DND-41 (cell line): ENCODE measurements at regions not wholly inside any gene's neighbourhood (a gene's known extent, or its start where the extent isn't known, plus 50 kb on each side); places are given as distances from the start of the nearest gene placed in this dataset.

Source experiments
- ATAC-seq: fragments of 200-7000 bp; cut with Tn5 transposase; 3 replicates; pipeline ENCODE4 v1.9.1; 2021; ENCODE audit warnings: low read depth; ENCODE audit not compliant: insufficient read depth
- DNase-seq: peaks from one replicate; pipeline ENCODE4 v3.0.0-alpha.2; 2020
- H2AFZ ChIP-seq: 2 replicates; pipeline ENCODE4 v1.6.0; 2012; ENCODE audit warnings: low read depth, low read length
- H3K27ac ChIP-seq: 2 replicates; pipeline ENCODE4 v1.5.1; 2012; ENCODE audit warnings: low read length, inconsistent platforms
- H3K27me3 ChIP-seq: fragments of 200-600 bp; sonication (generic); 2 replicates; pipeline ENCODE4 v1.6.0; 2012; ENCODE audit warnings: low read length, mild to moderate bottlenecking, inconsistent platforms; ENCODE audit not compliant: insufficient read depth, poor library complexity
- H3K36me3 ChIP-seq: 2 replicates; pipeline ENCODE4 v1.5.1; 2012; ENCODE audit warnings: low read length, inconsistent platforms; ENCODE audit not compliant: insufficient read depth
- H3K4me1 ChIP-seq: 2 replicates; pipeline ENCODE4 v1.5.1; 2012; ENCODE audit warnings: mild to moderate bottlenecking, low read length; ENCODE audit not compliant: insufficient read depth
- H3K4me2 ChIP-seq: 2 replicates; pipeline ENCODE4 v1.6.0; 2012; ENCODE audit warnings: mild to moderate bottlenecking, moderate library complexity, low read length, inconsistent platforms; ENCODE audit not compliant: insufficient read depth
- H3K4me3 ChIP-seq, 2 experiments: fragments of 200-600 bp in 1 of 2; shearing (Covaris generic) in 1 of 2; 2 replicates each; pipeline ENCODE4 v1.5.1; 2012 to 2016; ENCODE audit warnings: inconsistent platforms in 2 of 2, low read length in 2 of 2, mild to moderate bottlenecking in 2 of 2, low read depth in 1 of 2, moderate library complexity in 1 of 2
- H3K79me2 ChIP-seq: 2 replicates; pipeline ENCODE4 v1.6.0; 2012; ENCODE audit warnings: low read length, inconsistent platforms; ENCODE audit not compliant: insufficient read depth
- H3K9ac ChIP-seq: 2 replicates; pipeline ENCODE4 v1.6.0; 2012; ENCODE audit warnings: low read depth, mild to moderate bottlenecking, inconsistent platforms, low read length, moderate library complexity
- H3K9me3 ChIP-seq: 2 replicates; pipeline ENCODE4 v1.5.1; 2012; ENCODE audit warnings: low read length, moderate library complexity, mild to moderate bottlenecking, inconsistent platforms; ENCODE audit not compliant: insufficient read depth, severe bottlenecking
- H4K20me1 ChIP-seq: 2 replicates; pipeline ENCODE4 v1.6.0; 2012; ENCODE audit warnings: low read length; ENCODE audit not compliant: insufficient read depth
- CTCF ChIP-seq: IDR thresholded peaks from 2 replicates; pipeline ENCODE4 v1.5.1; 2012; ENCODE audit warnings: borderline replicate concordance, low read length, moderate library complexity, mild to moderate bottlenecking; ENCODE audit not compliant: poor library complexity, severe bottlenecking; ENCODE audit errors: extremely low read depth
- EZH2 ChIP-seq: IDR thresholded peaks from 3 replicates; pipeline ENCODE4 v1.6.1; 2012; ENCODE audit warnings: borderline replicate concordance, low read depth, mild to moderate bottlenecking, moderate library complexity, low read length, inconsistent platforms; ENCODE audit not compliant: severe bottlenecking

- no peaks in the 10 kb centered on the region for H3K79me2 ChIP-seq
- H2AFZ ChIP-seq = no peak overlapping the region; the same call in 1 of the 2 replicates
- H3K4me3 ChIP-seq = no peak overlapping the region
- H3K9me3 ChIP-seq = no peaks in the 10 kb centered on the region
- H3K27me3 ChIP-seq = no peaks in the 10 kb centered on the region
- H3K27ac ChIP-seq = no peak overlapping the region
- no peaks in the 10 kb centered on the region for H3K4me1 ChIP-seq
- no peak for DNase-seq
- no peak overlapping the region for H3K4me2 ChIP-seq
- H3K9ac ChIP-seq = no peak overlapping the region
- no peaks in the 10 kb centered on the region for H4K20me1 ChIP-seq
- TF ChIP-seq EZH2 (no peak), CTCF (no peak)
- H3K36me3 ChIP-seq = no peaks in the 10 kb centered on the region
- no peak for ATAC-seq
These were observed 450.3 kb downstream of the RMST start for GRCh38 chr12:97912943-97913342.

DNA sequence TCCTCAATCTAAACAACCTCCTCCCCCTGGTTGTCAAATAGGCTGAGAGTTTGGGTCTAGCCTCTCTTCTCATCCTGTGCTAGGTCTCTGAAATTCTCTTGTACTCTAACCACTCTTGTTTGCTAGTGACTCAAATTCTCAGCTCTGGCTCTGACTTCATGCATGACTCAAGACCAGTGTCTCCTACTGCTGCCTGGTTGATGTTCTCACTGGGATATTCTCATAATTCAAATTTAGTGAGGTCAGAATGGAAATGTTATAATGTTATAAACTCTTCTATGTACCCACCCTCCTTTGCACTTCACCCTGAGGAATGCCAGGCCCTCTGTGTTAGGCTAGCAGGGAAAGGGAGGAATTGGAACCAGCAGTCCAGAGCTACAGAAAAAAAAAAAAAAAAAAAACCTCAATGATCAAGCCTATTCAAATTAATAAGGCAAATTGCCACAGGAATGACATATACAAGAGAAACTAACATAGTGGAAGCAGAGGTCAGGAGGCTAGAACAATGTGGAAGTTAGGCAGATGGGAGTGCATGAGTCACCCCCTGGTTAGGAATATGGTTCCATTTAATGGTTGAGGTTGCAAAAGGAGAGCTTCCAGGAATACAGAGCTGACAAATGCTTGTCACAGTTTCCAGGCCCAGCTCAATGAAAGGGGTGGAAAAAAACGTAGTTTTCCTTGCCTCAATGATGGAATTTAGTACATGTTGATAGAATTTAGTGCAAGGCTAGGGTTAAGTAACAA, 459.5 kb downstream of the RMST start:
- Histone ChIP-seq H3K4me3 (no peak overlapping the region), H3K27ac (no peak overlapping the region), H4K20me1 (no peaks in the 10 kb centered on the region), H3K4me1 (no peaks in the 10 kb centered on the region), H3K36me3 (no peaks in the 10 kb centered on the region), H3K4me2 (no peak overlapping the region), H3K9me3 (no peaks in the 10 kb centered on the region), H2AFZ (no peak overlapping the region), H3K27me3 (no peaks in the 10 kb centered on the region), H3K79me2 (no peaks in the 10 kb centered on the region), H3K9ac (no peak overlapping the region)
- DNase-seq (no peak), ATAC-seq (no peak)
- TF ChIP-seq CTCF (no peak), EZH2 (no peak)

DNA sequence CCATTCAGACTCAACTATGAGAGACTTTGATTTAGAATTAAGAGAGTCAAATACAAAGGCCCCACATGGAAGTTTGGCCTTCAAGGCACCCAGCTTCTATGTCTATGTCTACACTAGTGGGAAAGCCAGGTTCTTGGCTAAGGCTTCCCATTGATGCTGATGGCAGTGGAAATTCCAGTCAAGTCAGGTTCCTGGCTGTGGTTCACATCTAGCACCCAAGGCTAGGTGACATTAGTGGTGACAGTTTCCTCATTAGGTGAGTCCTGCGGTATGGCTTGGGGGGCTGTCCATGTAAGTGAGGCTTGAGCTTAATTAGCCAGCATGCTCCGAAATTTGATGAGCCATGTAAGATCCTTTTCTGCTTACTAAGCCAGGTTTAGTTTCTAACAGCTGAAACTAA, 460.9 kb downstream of the RMST start:
- Histone ChIP-seq H3K9me3 (no peaks in the 10 kb centered on the region), H3K27ac (no peak overlapping the region), H3K4me1 (no peaks in the 10 kb centered on the region), H3K79me2 (no peaks in the 10 kb centered on the region), H3K4me2 (no peak overlapping the region), H2AFZ (no peak overlapping the region), H3K4me3 (no peak overlapping the region), H3K9ac (no peak overlapping the region), H4K20me1 (no peaks in the 10 kb centered on the region), H3K36me3 (no peaks in the 10 kb centered on the region), H3K27me3 (no peaks in the 10 kb centered on the region)
- DNase-seq = no peak
- TF ChIP-seq EZH2 (no peak), CTCF (no peak)
- no peak for ATAC-seq
